WTC11 (cell line): ENCODE measurements at regions not wholly inside any gene's neighbourhood (a gene's known extent, or its start where the extent isn't known, plus 50 kb on each side); places are given as distances from the start of the nearest gene placed in this dataset.

ENCODE experiments used
- ATF1 ChIP-seq: sonication (generic); formaldehyde crosslinking; IDR thresholded peaks from 2 replicates; pipeline ENCODE4 v1.8.1; 2023; ENCODE audit warnings: mild to moderate bottlenecking, moderate library complexity, missing genetic modification reagents
- CREM ChIP-seq: sonication (generic); formaldehyde crosslinking; IDR thresholded peaks from 2 replicates; pipeline ENCODE4 v1.8.1; 2022; ENCODE audit warnings: mild to moderate bottlenecking, missing genetic modification reagents, moderate library complexity
- ELF4 ChIP-seq: sonication (generic); formaldehyde crosslinking; IDR thresholded peaks from 2 replicates; pipeline ENCODE4 v1.8.1; 2022; ENCODE audit warnings: low read depth, mild to moderate bottlenecking, moderate library complexity, missing genetic modification reagents
- FOXJ3 ChIP-seq: sonication (generic); formaldehyde crosslinking; IDR thresholded peaks from 2 replicates; pipeline ENCODE4 v1.9.0; 2021; ENCODE audit warnings: missing genetic modification reagents, mild to moderate bottlenecking, borderline replicate concordance
- PRRX2 ChIP-seq: fragments of 250-450 bp; sonication (Bioruptor Pico); IDR thresholded peaks from 2 replicates; pipeline ENCODE4 v1.8.0; 2021; ENCODE audit warnings: mild to moderate bottlenecking
- TEAD1 ChIP-seq: sonication (generic); formaldehyde crosslinking; IDR thresholded peaks from 2 replicates; pipeline ENCODE4 v1.8.0; 2022; ENCODE audit warnings: mild to moderate bottlenecking, missing genetic modification reagents
- TEAD4 ChIP-seq: sonication (generic); formaldehyde crosslinking; IDR thresholded peaks from 2 replicates; pipeline ENCODE4 v1.8.0; 2022; ENCODE audit warnings: mild to moderate bottlenecking, missing genetic modification reagents
- TF ChIP-seq, protein P1 (sequence below): fragments of 200-600 bp; IDR thresholded peaks from 2 replicates; pipeline ENCODE4 v1.8.0; 2022; ENCODE audit warnings: antibody characterized with exemption
- TF ChIP-seq, protein P2 (sequence below): sonication (generic); formaldehyde crosslinking; IDR thresholded peaks from 2 replicates; pipeline ENCODE4 v1.8.1; 2023; ENCODE audit warnings: mild to moderate bottlenecking, moderate library complexity, missing genetic modification reagents
- TF ChIP-seq, protein P3 (sequence below): sonication (generic); formaldehyde crosslinking; IDR thresholded peaks from 2 replicates; pipeline ENCODE4 v1.8.1; 2022; ENCODE audit warnings: missing genetic modification reagents, borderline replicate concordance
- TF ChIP-seq, protein P4 (sequence below): sonication (generic); formaldehyde crosslinking; conservative IDR thresholded peaks from 2 replicates; pipeline ENCODE4 v1.8.1; 2023; ENCODE audit warnings: mild to moderate bottlenecking, low read depth, missing genetic modification reagents, moderate library complexity
- TF ChIP-seq, protein P5 (sequence below): sonication (generic); formaldehyde crosslinking; IDR thresholded peaks from 2 replicates; pipeline ENCODE4 v1.8.0; 2022; ENCODE audit warnings: mild to moderate bottlenecking, missing genetic modification reagents

DNA sequence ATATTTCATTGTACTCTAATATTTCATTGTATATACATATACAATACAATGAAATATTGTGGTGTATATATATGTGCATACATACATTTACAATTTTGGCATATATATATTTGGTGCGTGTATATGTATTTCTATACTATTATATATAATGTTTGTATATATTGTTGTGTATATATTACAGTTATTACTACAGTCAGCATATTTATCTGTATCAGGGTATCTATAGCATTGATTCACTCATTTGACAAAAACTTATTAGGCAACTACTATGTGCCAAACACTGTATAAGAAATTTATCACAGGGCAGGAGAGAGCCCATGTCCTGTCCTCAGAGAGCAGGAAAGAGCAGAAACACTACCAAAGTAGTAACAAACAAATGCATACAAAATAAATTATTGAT lies 910.6 kb downstream of the QKI start:
- TF ChIP-seq, protein P1, sequence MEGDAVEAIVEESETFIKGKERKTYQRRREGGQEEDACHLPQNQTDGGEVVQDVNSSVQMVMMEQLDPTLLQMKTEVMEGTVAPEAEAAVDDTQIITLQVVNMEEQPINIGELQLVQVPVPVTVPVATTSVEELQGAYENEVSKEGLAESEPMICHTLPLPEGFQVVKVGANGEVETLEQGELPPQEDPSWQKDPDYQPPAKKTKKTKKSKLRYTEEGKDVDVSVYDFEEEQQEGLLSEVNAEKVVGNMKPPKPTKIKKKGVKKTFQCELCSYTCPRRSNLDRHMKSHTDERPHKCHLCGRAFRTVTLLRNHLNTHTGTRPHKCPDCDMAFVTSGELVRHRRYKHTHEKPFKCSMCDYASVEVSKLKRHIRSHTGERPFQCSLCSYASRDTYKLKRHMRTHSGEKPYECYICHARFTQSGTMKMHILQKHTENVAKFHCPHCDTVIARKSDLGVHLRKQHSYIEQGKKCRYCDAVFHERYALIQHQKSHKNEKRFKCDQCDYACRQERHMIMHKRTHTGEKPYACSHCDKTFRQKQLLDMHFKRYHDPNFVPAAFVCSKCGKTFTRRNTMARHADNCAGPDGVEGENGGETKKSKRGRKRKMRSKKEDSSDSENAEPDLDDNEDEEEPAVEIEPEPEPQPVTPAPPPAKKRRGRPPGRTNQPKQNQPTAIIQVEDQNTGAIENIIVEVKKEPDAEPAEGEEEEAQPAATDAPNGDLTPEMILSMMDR: no peak
- no peak for TF ChIP-seq FOXJ3 (CRISPR knock-in tag)
- TF ChIP-seq, protein P2, sequence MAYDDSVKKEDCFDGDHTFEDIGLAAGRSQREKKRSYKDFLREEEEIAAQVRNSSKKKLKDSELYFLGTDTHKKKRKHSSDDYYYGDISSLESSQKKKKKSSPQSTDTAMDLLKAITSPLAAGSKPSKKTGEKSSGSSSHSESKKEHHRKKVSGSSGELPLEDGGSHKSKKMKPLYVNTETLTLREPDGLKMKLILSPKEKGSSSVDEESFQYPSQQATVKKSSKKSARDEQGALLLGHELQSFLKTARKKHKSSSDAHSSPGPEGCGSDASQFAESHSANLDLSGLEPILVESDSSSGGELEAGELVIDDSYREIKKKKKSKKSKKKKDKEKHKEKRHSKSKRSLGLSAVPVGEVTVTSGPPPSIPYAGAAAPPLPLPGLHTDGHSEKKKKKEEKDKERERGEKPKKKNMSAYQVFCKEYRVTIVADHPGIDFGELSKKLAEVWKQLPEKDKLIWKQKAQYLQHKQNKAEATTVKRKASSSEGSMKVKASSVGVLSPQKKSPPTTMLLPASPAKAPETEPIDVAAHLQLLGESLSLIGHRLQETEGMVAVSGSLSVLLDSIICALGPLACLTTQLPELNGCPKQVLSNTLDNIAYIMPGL: no peak
- TF ChIP-seq ELF4: no peak
- TF ChIP-seq, protein P3, sequence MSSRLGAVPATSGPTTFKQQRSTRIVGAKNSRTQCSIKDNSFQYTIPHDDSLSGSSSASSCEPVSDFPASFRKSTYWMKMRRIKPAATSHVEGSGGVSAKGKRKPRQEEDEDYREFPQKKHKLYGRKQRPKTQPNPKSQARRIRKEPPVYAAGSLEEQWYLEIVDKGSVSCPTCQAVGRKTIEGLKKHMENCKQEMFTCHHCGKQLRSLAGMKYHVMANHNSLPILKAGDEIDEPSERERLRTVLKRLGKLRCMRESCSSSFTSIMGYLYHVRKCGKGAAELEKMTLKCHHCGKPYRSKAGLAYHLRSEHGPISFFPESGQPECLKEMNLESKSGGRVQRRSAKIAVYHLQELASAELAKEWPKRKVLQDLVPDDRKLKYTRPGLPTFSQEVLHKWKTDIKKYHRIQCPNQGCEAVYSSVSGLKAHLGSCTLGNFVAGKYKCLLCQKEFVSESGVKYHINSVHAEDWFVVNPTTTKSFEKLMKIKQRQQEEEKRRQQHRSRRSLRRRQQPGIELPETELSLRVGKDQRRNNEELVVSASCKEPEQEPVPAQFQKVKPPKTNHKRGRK (CRISPR knock-in tag): no peak
- TF ChIP-seq TEAD1: no peak
- no peak for TF ChIP-seq ATF1 (CRISPR knock-in tag)
- TF ChIP-seq, protein P4, sequence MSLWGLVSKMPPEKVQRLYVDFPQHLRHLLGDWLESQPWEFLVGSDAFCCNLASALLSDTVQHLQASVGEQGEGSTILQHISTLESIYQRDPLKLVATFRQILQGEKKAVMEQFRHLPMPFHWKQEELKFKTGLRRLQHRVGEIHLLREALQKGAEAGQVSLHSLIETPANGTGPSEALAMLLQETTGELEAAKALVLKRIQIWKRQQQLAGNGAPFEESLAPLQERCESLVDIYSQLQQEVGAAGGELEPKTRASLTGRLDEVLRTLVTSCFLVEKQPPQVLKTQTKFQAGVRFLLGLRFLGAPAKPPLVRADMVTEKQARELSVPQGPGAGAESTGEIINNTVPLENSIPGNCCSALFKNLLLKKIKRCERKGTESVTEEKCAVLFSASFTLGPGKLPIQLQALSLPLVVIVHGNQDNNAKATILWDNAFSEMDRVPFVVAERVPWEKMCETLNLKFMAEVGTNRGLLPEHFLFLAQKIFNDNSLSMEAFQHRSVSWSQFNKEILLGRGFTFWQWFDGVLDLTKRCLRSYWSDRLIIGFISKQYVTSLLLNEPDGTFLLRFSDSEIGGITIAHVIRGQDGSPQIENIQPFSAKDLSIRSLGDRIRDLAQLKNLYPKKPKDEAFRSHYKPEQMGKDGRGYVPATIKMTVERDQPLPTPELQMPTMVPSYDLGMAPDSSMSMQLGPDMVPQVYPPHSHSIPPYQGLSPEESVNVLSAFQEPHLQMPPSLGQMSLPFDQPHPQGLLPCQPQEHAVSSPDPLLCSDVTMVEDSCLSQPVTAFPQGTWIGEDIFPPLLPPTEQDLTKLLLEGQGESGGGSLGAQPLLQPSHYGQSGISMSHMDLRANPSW (CRISPR knock-in tag): no peak
- no peak for TF ChIP-seq PRRX2
- TF ChIP-seq CREM: no peak
- TF ChIP-seq, protein P5, sequence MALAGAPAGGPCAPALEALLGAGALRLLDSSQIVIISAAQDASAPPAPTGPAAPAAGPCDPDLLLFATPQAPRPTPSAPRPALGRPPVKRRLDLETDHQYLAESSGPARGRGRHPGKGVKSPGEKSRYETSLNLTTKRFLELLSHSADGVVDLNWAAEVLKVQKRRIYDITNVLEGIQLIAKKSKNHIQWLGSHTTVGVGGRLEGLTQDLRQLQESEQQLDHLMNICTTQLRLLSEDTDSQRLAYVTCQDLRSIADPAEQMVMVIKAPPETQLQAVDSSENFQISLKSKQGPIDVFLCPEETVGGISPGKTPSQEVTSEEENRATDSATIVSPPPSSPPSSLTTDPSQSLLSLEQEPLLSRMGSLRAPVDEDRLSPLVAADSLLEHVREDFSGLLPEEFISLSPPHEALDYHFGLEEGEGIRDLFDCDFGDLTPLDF (CRISPR knock-in tag): no peak
- no peak for TF ChIP-seq TEAD4
